IMR-90 (cell line): ENCODE measurements at regions not wholly inside any gene's neighbourhood (a gene's known extent, or its start where the extent isn't known, plus 50 kb on each side); places are given as distances from the start of the nearest gene placed in this dataset.

Experiments used
- ATAC-seq: fragments of 200-7000 bp; cut with Tn5 transposase; 2 replicates; pipeline ENCODE4 v1.9.1; 2020; ENCODE audit warnings: low read depth, mild to moderate bottlenecking, moderate library complexity
- BruUV-seq: library from RNA; stranded (reverse); fragments of 400-500 nt; replicated peaks from 2 replicates; lab custom pipeline; 2021; lab: Mats Ljungman, UMichigan
- CTCF ChIA-PET: fragments of 300-600 bp; formaldehyde crosslinking; extraction: SDS; loops from one replicate; lab custom pipeline; 2021; ENCODE audit warnings: antibody characterized with exemption; lab: Yijun Ruan, JAX
- POLR2A ChIA-PET: fragments of 300-600 bp; sonication (Branson Sonifier 250); formaldehyde crosslinking; loops from one replicate; lab custom pipeline; 2022; ENCODE audit warnings: antibody characterized with exemption; ENCODE audit not compliant: unreplicated experiment; lab: Charles Lee
- DNase-seq: peaks from one replicate; pipeline ENCODE4 v3.0.0; 2013
- H2AFZ ChIP-seq: replicated peaks from 2 replicates; pipeline ENCODE3; 2013; ENCODE audit warnings: low read length, mild to moderate bottlenecking; ENCODE audit not compliant: poor library complexity
- H2AK5ac ChIP-seq: 2 replicates; pipeline ENCODE4 v1.6.1; 2013; ENCODE audit warnings: low read depth, low read length, inconsistent platforms
- H2AK9ac ChIP-seq: replicated peaks from 2 replicates; pipeline ENCODE3; 2013; ENCODE audit warnings: mild to moderate bottlenecking, low read depth, low read length, moderate library complexity; ENCODE audit not compliant: poor library complexity
- H2BK120ac ChIP-seq: 2 replicates; pipeline ENCODE4 v1.6.1; 2013; ENCODE audit warnings: low read depth, low read length, inconsistent platforms
- H2BK15ac ChIP-seq: 3 replicates; pipeline ENCODE4 v1.6.1; 2013; ENCODE audit warnings: low read depth, low read length, inconsistent platforms
- H2BK20ac ChIP-seq: 2 replicates; pipeline ENCODE4 v1.6.1; 2013; ENCODE audit warnings: low read depth, mild to moderate bottlenecking, inconsistent platforms, low read length, moderate library complexity
- H2BK5ac ChIP-seq: 2 replicates; pipeline ENCODE4 v1.6.1; 2013; ENCODE audit warnings: mild to moderate bottlenecking, low read depth, low read length, inconsistent platforms; ENCODE audit not compliant: poor library complexity, severe bottlenecking
- H3K14ac ChIP-seq: replicated peaks from 2 replicates; pipeline ENCODE4 v1.6.1; 2013; ENCODE audit warnings: low read depth, low read length, inconsistent platforms
- H3K18ac ChIP-seq: 2 replicates; pipeline ENCODE4 v1.6.1; 2013; ENCODE audit warnings: low read depth, low read length, control low read depth
- H3K23ac ChIP-seq: 2 replicates; pipeline ENCODE4 v1.6.1; 2013; ENCODE audit warnings: low read depth, low read length, inconsistent platforms
- H3K27ac ChIP-seq: 2 replicates; pipeline ENCODE4 v1.5.1; 2013; ENCODE audit warnings: mild to moderate bottlenecking, control low read depth, low read length; ENCODE audit not compliant: insufficient read depth
- H3K27me3 ChIP-seq: 2 replicates; pipeline ENCODE4 v1.6.1; 2013; ENCODE audit warnings: low read length; ENCODE audit not compliant: control insufficient read depth, insufficient read depth
- H3K36me3 ChIP-seq: 2 replicates; pipeline ENCODE4 v1.6.1; 2013; ENCODE audit warnings: low read length, mixed read lengths; ENCODE audit not compliant: control insufficient read depth, insufficient read depth
- H3K4ac ChIP-seq: 2 replicates; pipeline ENCODE4 v1.6.1; 2013; ENCODE audit warnings: low read depth, low read length, inconsistent platforms
- H3K4me1 ChIP-seq: 2 replicates; pipeline ENCODE4 v1.6.1; 2013; ENCODE audit warnings: low read length, mixed read lengths; ENCODE audit not compliant: control insufficient read depth, insufficient read depth
- H3K4me2 ChIP-seq: 2 replicates; pipeline ENCODE4 v1.6.1; 2013; ENCODE audit warnings: low read depth, mild to moderate bottlenecking, control low read depth, low read length, moderate library complexity
- H3K4me3 ChIP-seq: 2 replicates; pipeline ENCODE4 v1.5.1; 2013; ENCODE audit warnings: low read depth, mild to moderate bottlenecking, control low read depth, low read length, moderate library complexity; ENCODE audit not compliant: insufficient read depth
- H3K56ac ChIP-seq: 2 replicates; pipeline ENCODE4 v1.6.1; 2013; ENCODE audit warnings: low read length, inconsistent platforms; ENCODE audit not compliant: insufficient read depth; ENCODE audit errors: extremely low read depth
- H3K79me1 ChIP-seq, 2 experiments: 2 replicates each; pipeline ENCODE4 v1.6.1; 2013; ENCODE audit warnings: low read length in 2 of 2, inconsistent platforms in 1 of 2, low read depth in 1 of 2
- H3K9ac ChIP-seq: 2 replicates; pipeline ENCODE4 v1.6.1; 2013; ENCODE audit warnings: low read depth, low read length, control low read depth
- H3K9me1 ChIP-seq: 2 replicates; pipeline ENCODE4 v1.6.1; 2013; ENCODE audit warnings: low read length, inconsistent platforms; ENCODE audit not compliant: insufficient read depth
- H3K9me3 ChIP-seq: 2 replicates; pipeline ENCODE4 v1.6.1; 2013; ENCODE audit warnings: low read length; ENCODE audit not compliant: control insufficient read depth, insufficient read depth
- H4K20me1 ChIP-seq: 2 replicates; pipeline ENCODE4 v1.6.1; 2013; ENCODE audit warnings: low read length, inconsistent platforms; ENCODE audit not compliant: insufficient read depth
- H4K5ac ChIP-seq: 2 replicates; pipeline ENCODE4 v1.6.1; 2013; ENCODE audit warnings: mild to moderate bottlenecking, low read depth, low read length, control low read depth
- H4K8ac ChIP-seq, 2 experiments: 2 replicates each; pipeline ENCODE4 v1.6.1; 2013; ENCODE audit warnings: low read depth in 2 of 2, low read length in 2 of 2, control low read depth in 1 of 2, inconsistent platforms in 1 of 2
- H4K91ac ChIP-seq: 2 replicates; pipeline ENCODE4 v1.6.1; 2013; ENCODE audit warnings: low read depth, low read length, inconsistent platforms; ENCODE audit not compliant: insufficient read depth
- CEBPB ChIP-seq: IDR thresholded peaks from 2 replicates; pipeline ENCODE4 v1.6.1; 2012; ENCODE audit warnings: low read depth, low read length, improper control_type of control experiment
- FOS ChIP-seq: fragments of 150-350 bp; IDR thresholded peaks from 2 replicates; pipeline ENCODE4 v1.6.1; 2016; ENCODE audit warnings: low read depth, low read length
- MAFK ChIP-seq: IDR thresholded peaks from 2 replicates; pipeline ENCODE4 v1.6.1; 2012; ENCODE audit warnings: low read depth, low read length, improper control_type of control experiment
- MXI1 ChIP-seq: IDR thresholded peaks from 2 replicates; pipeline ENCODE4 v1.6.1; 2012; ENCODE audit warnings: low read depth, mild to moderate bottlenecking, low read length, moderate library complexity, borderline replicate concordance
- NFE2L2 ChIP-seq: fragments of 150-350 bp; IDR thresholded peaks from 2 replicates; pipeline ENCODE4 v1.6.1; 2016; ENCODE audit warnings: low read depth, mild to moderate bottlenecking, low read length
- POLR2A ChIP-seq: IDR thresholded peaks from 2 replicates; pipeline ENCODE4 v1.6.1; 2012; ENCODE audit warnings: mild to moderate bottlenecking, low read depth, low read length
- RAD21 ChIP-seq: IDR thresholded peaks from 2 replicates; pipeline ENCODE4 v1.6.1; 2012; ENCODE audit warnings: low read length, improper control_type of control experiment
- RCOR1 ChIP-seq: IDR thresholded peaks from 2 replicates; pipeline ENCODE4 v1.6.1; 2012; ENCODE audit warnings: mild to moderate bottlenecking, low read length, improper control_type of control experiment; ENCODE audit not compliant: insufficient replicate concordance
- SMC3 ChIP-seq: fragments of 150-350 bp; IDR thresholded peaks from 2 replicates; pipeline ENCODE4 v1.6.1; 2016; ENCODE audit warnings: low read depth, mild to moderate bottlenecking, antibody characterized with exemption, low read length, moderate library complexity
- WGBS, 2 experiments: methylation state at CpG; one replicate each; pipeline versions ENCODE4 v1.1.5 to v1.1.7; 2013; ENCODE audit warnings: missing lambda C conversion rate in 2 of 2; ENCODE audit not compliant: insufficient read length in 1 of 2; ENCODE audit errors: extremely low coverage in 2 of 2; 5-methylcytosine and 5-hydroxymethylcytosine counted together
- dilution Hi-C: fragments of 300-500 bp; cut with HindIII; formaldehyde crosslinking; loops from one replicate; pipeline ENCODE4 v1.14.3; 2018; ENCODE audit warnings: low sequenced_read_pairs; ENCODE audit not compliant: unreplicated experiment
- in situ Hi-C: fragments of 300-500 bp; cut with MboI; formaldehyde crosslinking; loops from 3 replicates; pipeline ENCODE4 v1.14.3; 2019; ENCODE audit warnings: low sequenced_read_pairs, inconsistent platforms, mixed read lengths
- intact Hi-C: fragments of 100-400 bp; cut with micrococcal nuclease; formaldehyde crosslinking; loops from 2 replicates; pipeline ENCODE4 v1.10.0; 2022
- TF ChIP-seq, protein P1 (sequence below): fragments of 150-350 bp; IDR thresholded peaks from 2 replicates; pipeline ENCODE4 v1.6.1; 2016; ENCODE audit warnings: low read depth, mild to moderate bottlenecking, low read length, moderate library complexity, borderline replicate concordance
- TF ChIP-seq, protein P2 (sequence below): fragments of 150-350 bp; IDR thresholded peaks from 2 replicates; pipeline ENCODE4 v1.6.1; 2017; ENCODE audit warnings: mild to moderate bottlenecking, antibody characterized with exemption, low read length, low read depth

DNA sequence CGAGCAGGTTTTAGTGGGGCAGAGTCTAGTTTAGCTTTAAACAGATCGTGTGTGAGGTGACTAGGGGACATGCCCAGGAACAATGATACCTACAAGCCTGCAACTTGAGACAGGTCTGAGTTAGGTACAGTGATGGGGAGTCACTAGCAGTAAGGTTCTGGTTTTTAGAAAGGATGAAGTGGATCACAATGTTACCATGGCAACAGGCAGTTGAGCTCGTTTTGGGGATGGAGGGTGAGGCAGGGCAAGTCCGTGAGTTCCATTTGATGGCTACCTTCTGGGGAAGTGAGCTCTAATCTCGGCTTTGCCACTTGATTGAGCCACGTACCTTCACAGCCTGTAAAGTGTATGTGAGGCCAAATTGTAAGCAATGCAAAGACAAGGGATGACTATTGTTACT, 76.0 kb upstream of the GTF3A start:
- Histone ChIP-seq H2BK5ac (no peak overlapping the region), H2AK5ac (peak overlapping the region; percentile 29), H3K4me1 (peaks cover 18% of the 10 kb centered on the region), H2BK120ac (peak overlapping the region; percentile 16; the same call in 1 of the 2 replicates), H4K5ac (no peak overlapping the region), H3K36me3 (no peaks in the 10 kb centered on the region), H3K4ac (no peak overlapping the region), H2BK15ac (peak overlapping the region; percentile 34; the same call in 1 of the 3 replicates), H2BK20ac (peak overlapping the region; percentile 5; the same call in 1 of the 2 replicates), H3K4me2 (no peak overlapping the region), H3K79me1 (no peaks in the 10 kb centered on the region), H3K23ac (no peak overlapping the region), H2AFZ (no peak overlapping the region), H4K8ac (no peak overlapping the region), H4K20me1 (no peaks in the 10 kb centered on the region), H3K27me3 (no peaks in the 10 kb centered on the region; the same call in 1 of the 2 replicates), H3K9me3 (no peaks in the 10 kb centered on the region), H3K4me3 (no peak overlapping the region), H3K18ac (no peak overlapping the region), H3K9ac (no peak overlapping the region), H3K9me1 (peaks cover 10% of the 10 kb centered on the region; the same call in 1 of the 2 replicates), H3K14ac (no peak overlapping the region), H3K27ac (no peak overlapping the region), H2AK9ac (no peak overlapping the region), H3K56ac (no peak overlapping the region), H4K91ac (no peak overlapping the region)
- in situ Hi-C loops (loop anchor here (5.0 kb wide), 1 partner anchor 76 kb away; the partner anchor contains the start of gene RASL11A), intact Hi-C loops (no loop called here), dilution Hi-C loops (no loop called here)
- BruUV-seq = no TSS peak
- ChIA-PET POLR2A (no interaction called here), CTCF (interaction anchor here (0.6 kb wide), 1 partner anchor 9 kb away, joined by 10 read pairs; no protein-coding TSS in a partner anchor)
- DNase-seq (no peak), ATAC-seq (no peak)
- TF ChIP-seq MAFK (no peak), RCOR1 (no peak), MXI1 (no peak), SMC3 (no peak), POLR2A (no peak), NFE2L2 (no peak), FOS (no peak), CEBPB (no peak), RAD21 (no peak)
- TF ChIP-seq, protein P1, sequence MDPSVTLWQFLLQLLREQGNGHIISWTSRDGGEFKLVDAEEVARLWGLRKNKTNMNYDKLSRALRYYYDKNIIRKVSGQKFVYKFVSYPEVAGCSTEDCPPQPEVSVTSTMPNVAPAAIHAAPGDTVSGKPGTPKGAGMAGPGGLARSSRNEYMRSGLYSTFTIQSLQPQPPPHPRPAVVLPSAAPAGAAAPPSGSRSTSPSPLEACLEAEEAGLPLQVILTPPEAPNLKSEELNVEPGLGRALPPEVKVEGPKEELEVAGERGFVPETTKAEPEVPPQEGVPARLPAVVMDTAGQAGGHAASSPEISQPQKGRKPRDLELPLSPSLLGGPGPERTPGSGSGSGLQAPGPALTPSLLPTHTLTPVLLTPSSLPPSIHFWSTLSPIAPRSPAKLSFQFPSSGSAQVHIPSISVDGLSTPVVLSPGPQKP = no peak
- TF ChIP-seq, protein P2, sequence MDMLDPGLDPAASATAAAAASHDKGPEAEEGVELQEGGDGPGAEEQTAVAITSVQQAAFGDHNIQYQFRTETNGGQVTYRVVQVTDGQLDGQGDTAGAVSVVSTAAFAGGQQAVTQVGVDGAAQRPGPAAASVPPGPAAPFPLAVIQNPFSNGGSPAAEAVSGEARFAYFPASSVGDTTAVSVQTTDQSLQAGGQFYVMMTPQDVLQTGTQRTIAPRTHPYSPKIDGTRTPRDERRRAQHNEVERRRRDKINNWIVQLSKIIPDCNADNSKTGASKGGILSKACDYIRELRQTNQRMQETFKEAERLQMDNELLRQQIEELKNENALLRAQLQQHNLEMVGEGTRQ = no peak
- 79% methylated on average over 2 of the region's 6 CpGs; no CpG with 5 or more reads in 1 of the 2 experiments for WGBS, 2 experiments
